ENCODE measurements at regions not wholly inside any gene's neighbourhood (a gene's known extent, or its start where the extent isn't known, plus 50 kb on each side); places are given as distances from the start of the nearest gene placed in this dataset.

- TF ChIP-seq CTCF (IDR thresholded peaks at IDR 0.05): no peak
- no peak for TF ChIP-seq POLR2A (IDR thresholded peaks at IDR 0.05)
Observed at GRCh38 chr1:90434460-90434859, 282.6 kb downstream of the BARHL2 start.

Data from sigmoid colon (tissue), 3 donors.